CD4-positive, alpha-beta memory T cell (primary cell): ENCODE measurements at regions not wholly inside any gene's neighbourhood (a gene's known extent, or its start where the extent isn't known, plus 50 kb on each side); places are given as distances from the start of the nearest gene placed in this dataset.

Experiments
- CTCF ChIA-PET: fragments of 350-600 bp; sonication (Branson Sonifier 250); formaldehyde crosslinking; loops from one replicate; lab custom pipeline; 2021; ENCODE audit warnings: inconsistent platforms; ENCODE audit not compliant: partially characterized antibody; lab: Charles Lee
- POLR2A ChIA-PET: fragments of 350-600 bp; sonication (Branson Sonifier 250); formaldehyde crosslinking; loops from one replicate; lab custom pipeline; 2021; ENCODE audit not compliant: partially characterized antibody; lab: Charles Lee
- DNase-seq, 5 donors: peaks; one replicate each; pipeline versions ENCODE4 v3.0.0 to v3.0.0-alpha.2; 2020 to 2022; ENCODE audit warnings: mixed read lengths in 1 of 5
- H3K27ac ChIP-seq: one replicate; pipeline ENCODE4 v1.7.0; 2013; ENCODE audit warnings: low read depth, low read length
- H3K27me3 ChIP-seq: 2 replicates; pipeline ENCODE4 v1.7.0; 2013; ENCODE audit warnings: mild to moderate bottlenecking, low read length, moderate library complexity; ENCODE audit not compliant: insufficient read depth
- H3K36me3 ChIP-seq: 2 replicates; pipeline ENCODE4 v1.7.0; 2013; ENCODE audit warnings: mild to moderate bottlenecking, low read length, moderate library complexity; ENCODE audit not compliant: insufficient read depth
- H3K4me1 ChIP-seq: 2 replicates; pipeline ENCODE4 v1.7.0; 2013; ENCODE audit warnings: mild to moderate bottlenecking, low read length, moderate library complexity; ENCODE audit not compliant: insufficient read depth
- H3K4me3 ChIP-seq, 2 donors: one replicate each; pipeline ENCODE4 v1.7.0; 2013; ENCODE audit warnings: low read length in 2 of 2, mild to moderate bottlenecking in 1 of 2
- H3K9me3 ChIP-seq, 2 donors: one replicate each; pipeline ENCODE4 v1.7.0; 2013; ENCODE audit warnings: low read length in 2 of 2, control low read depth in 1 of 2; ENCODE audit not compliant: control insufficient read depth in 1 of 2
- H3K27ac Mint-ChIP-seq, 7 donors: one replicate each; pipeline ENCODE4 v1.8.0; 2020 to 2021; ENCODE audit warnings: mixed read lengths in 7 of 7, mild to moderate bottlenecking in 6 of 7, inconsistent platforms in 3 of 7, moderate library complexity in 3 of 7
- H3K27me3 Mint-ChIP-seq, 2 donors: one replicate each; pipeline ENCODE4 v1.8.0; 2020 to 2021; ENCODE audit warnings: mixed read lengths in 2 of 2
- H3K36me3 Mint-ChIP-seq, 2 donors: one replicate each; pipeline ENCODE4 v1.8.0; 2020 to 2021; ENCODE audit warnings: mixed read lengths in 2 of 2, inconsistent platforms in 1 of 2, mild to moderate bottlenecking in 1 of 2
- H3K4me1 Mint-ChIP-seq, 4 donors: one replicate each; pipeline ENCODE4 v1.8.0; 2020 to 2021; ENCODE audit warnings: mixed read lengths in 4 of 4, mild to moderate bottlenecking in 1 of 4
- H3K4me3 Mint-ChIP-seq, 8 donors: one replicate each; pipeline ENCODE4 v1.8.0; 2020 to 2021; ENCODE audit warnings: mixed read lengths in 8 of 8, mild to moderate bottlenecking in 7 of 8, moderate library complexity in 6 of 8, inconsistent platforms in 3 of 8
- H3K9me3 Mint-ChIP-seq, 8 donors: one replicate each; pipeline ENCODE4 v1.8.0; 2020 to 2021; ENCODE audit warnings: mixed read lengths in 8 of 8, mild to moderate bottlenecking in 5 of 8, inconsistent platforms in 3 of 8, moderate library complexity in 1 of 8
- intact Hi-C: fragments of 100-400 bp; cut with micrococcal nuclease; formaldehyde crosslinking; loops from one replicate; pipeline ENCODE4 v1.15.1; 2023

DNA sequence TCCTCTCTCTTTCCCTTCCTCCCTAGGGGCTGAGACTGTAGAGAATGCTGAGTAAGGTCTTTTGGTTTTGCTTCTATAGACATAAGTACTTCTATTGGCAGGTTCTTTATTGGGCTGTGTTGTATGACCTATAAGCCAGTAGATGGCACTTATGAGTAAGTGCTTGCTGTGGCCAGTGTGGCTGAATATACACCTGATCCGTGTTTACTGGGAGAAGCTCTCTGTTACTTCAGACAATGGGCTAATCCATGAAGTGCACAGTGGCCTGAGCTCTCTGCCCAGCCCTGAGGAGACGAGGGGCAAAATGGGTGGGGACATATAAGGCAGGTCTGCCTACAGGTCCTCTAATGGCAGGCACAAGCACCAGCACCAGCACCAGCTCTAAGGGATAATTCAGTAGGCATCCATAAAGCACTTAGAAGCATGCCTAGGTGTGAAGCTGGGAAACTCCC lies 610.3 kb downstream of the RNF144B start:
- ChIA-PET POLR2A (no interaction called here), CTCF (no interaction called here)
- Mint-ChIP-seq H3K9me3 (peaks cover 4 to 16% (median 8%) of the 10 kb centered on the region in 8 donors), H3K27ac (no peak overlapping the region), H3K36me3 (no peaks in the 10 kb centered on the region), H3K27me3 (no peaks in the 10 kb centered on the region), H3K4me3 (no peak overlapping the region), H3K4me1 (no peaks in the 10 kb centered on the region)
- Histone ChIP-seq H3K4me3 (no peak overlapping the region), H3K27ac (no peak overlapping the region), H3K9me3 (no peaks in the 10 kb centered on the region), H3K4me1 (no peaks in the 10 kb centered on the region), H3K27me3 (no peaks in the 10 kb centered on the region), H3K36me3 (no peaks in the 10 kb centered on the region)
- DNase-seq = no peak
- intact Hi-C loops = no loop called here

DNA sequence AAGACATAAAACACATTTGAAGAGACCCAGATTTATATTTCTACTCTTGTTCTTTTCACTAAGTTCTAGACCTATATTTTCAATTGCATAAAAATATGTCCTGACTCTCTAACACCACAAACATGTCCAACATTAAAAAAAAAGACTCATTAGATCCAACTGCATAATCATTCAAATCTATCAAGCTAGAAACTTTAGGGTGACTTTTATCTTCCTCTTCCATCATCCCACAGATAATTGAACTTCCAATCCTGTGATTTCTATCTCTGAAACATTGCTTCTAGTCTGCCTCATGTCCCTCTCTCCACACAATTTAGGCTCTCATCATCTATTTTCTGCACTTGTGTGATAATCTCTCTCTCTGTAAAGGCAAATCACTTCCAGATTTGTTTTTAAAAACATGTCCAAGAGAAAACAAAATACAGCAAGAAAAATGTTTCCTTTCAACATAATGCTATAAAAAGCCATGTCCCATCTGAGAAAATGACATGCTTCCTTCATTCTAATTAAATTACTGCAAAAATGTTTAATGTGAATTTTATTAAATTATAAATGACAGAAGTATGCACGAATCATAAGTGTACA lies 615.9 kb downstream of the RNF144B start:
- peaks cover 0 to 12% (median 5%) of the 10 kb centered on the region in 8 donors for H3K9me3 Mint-ChIP-seq
- Histone ChIP-seq H3K4me3 (no peak overlapping the region), H3K36me3 (no peaks in the 10 kb centered on the region), H3K4me1 (no peaks in the 10 kb centered on the region), H3K27ac (no peak overlapping the region), H3K9me3 (no peaks in the 10 kb centered on the region), H3K27me3 (no peaks in the 10 kb centered on the region)
- H3K4me3 Mint-ChIP-seq = no peak overlapping the region
- no peaks in the 10 kb centered on the region for H3K36me3 Mint-ChIP-seq
- intact Hi-C loops = no loop called here
- POLR2A ChIA-PET = no interaction called here
- CTCF ChIA-PET = no interaction called here
- DNase-seq = no peak
- peak overlapping the region in 1 of 7 donors; percentile 45 for H3K27ac Mint-ChIP-seq
- H3K27me3 Mint-ChIP-seq = no peaks in the 10 kb centered on the region
- H3K4me1 Mint-ChIP-seq = no peaks in the 10 kb centered on the region

DNA sequence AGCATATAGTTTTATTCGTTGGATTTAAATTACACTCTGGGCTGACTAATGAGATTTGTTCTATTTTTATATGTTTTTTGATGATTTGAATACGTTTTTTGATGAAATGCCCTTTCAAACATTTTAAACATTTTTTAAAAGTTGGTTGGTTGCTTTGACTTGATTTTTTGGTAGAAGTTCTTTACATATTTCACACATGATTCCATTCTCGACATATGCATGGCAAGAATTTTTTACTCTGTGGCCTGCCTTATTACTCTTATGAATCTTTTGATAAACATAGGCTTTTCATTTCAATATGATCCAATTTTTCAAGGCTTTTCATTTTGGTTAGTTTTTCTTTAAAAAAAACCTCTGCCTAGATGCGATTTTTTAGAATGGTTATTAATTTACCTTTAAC lies 617.0 kb downstream of the RNF144B start:
- Mint-ChIP-seq H3K36me3 (no peaks in the 10 kb centered on the region), H3K4me1 (no peaks in the 10 kb centered on the region), H3K4me3 (no peak overlapping the region), H3K27ac (no peak overlapping the region), H3K27me3 (no peaks in the 10 kb centered on the region), H3K9me3 (peaks cover 0 to 15% (median 3%) of the 10 kb centered on the region in 8 donors)
- ChIA-PET POLR2A (no interaction called here), CTCF (no interaction called here)
- no peaks in the 10 kb centered on the region for H3K9me3 ChIP-seq
- H3K27me3 ChIP-seq = no peaks in the 10 kb centered on the region
- H3K27ac ChIP-seq = no peak overlapping the region
- intact Hi-C loops = no loop called here
- H3K4me1 ChIP-seq = no peaks in the 10 kb centered on the region
- H3K36me3 ChIP-seq = no peaks in the 10 kb centered on the region
- DNase-seq = no peak
- no peak overlapping the region for H3K4me3 ChIP-seq

DNA sequence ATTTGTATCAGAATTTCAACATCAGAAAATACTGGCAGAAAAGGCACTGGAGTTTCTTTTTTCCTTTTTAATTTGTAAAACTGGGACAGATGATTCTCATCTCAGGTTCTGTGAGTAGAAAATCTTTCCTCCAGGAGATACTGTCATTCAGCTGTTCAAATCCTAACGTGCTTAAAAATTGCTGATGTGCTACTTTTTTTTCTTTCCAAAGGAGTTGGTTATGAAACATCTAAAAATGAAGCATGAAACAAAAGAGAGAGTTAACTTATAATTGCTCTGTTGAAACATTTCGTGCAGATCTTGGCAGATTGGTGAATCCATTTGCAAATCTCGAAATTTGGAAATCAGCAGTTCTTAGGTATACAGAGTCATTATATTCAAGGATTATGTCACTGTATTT lies 622.6 kb downstream of the RNF144B start:
- Histone ChIP-seq H3K4me1 (no peaks in the 10 kb centered on the region), H3K36me3 (no peaks in the 10 kb centered on the region), H3K4me3 (no peak overlapping the region), H3K27me3 (no peaks in the 10 kb centered on the region), H3K27ac (no peak overlapping the region), H3K9me3 (no peaks in the 10 kb centered on the region)
- Mint-ChIP-seq H3K4me3 (no peak overlapping the region), H3K4me1 (no peaks in the 10 kb centered on the region), H3K27me3 (no peaks in the 10 kb centered on the region), H3K9me3 (peaks cover 0 to 7% (median 3%) of the 10 kb centered on the region in 8 donors), H3K36me3 (no peaks in the 10 kb centered on the region), H3K27ac (no peak overlapping the region)
- CTCF ChIA-PET = no interaction called here
- intact Hi-C loops = no loop called here
- POLR2A ChIA-PET = no interaction called here
- no peak for DNase-seq

DNA sequence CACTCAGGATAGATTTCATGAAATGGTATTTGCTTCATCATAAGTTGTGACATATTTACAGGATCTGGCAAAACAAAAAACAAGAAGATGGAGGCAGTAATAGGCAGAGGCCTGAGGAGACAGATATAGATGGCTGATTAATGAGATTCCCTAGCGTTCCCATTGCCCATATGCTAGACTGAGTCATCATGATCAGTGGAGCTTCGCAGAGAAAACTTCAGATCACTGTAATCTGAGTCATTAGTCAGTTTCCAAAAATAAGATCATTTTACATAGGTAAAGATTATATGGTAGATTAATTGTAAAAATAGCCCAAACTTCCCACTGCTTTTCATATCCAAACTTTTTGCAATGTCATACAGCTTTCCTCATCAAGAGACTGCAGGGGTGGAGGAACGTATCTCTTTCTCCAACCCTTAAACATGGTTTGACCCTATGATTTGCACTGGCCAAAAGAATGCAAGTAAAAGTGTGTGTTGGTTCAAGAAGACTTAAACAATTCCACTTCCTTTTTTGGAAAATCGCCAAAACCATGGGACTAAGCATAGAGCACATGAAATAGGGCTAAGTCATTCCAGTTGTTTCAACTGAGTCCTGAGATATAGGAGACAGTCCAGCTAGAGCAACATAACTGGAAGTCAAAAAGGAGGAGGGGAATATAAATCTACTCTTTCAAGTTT lies 626.0 kb downstream of the RNF144B start:
- POLR2A ChIA-PET = no interaction called here
- no peak overlapping the region for H3K27ac Mint-ChIP-seq
- H3K27me3 Mint-ChIP-seq = no peaks in the 10 kb centered on the region

DNA sequence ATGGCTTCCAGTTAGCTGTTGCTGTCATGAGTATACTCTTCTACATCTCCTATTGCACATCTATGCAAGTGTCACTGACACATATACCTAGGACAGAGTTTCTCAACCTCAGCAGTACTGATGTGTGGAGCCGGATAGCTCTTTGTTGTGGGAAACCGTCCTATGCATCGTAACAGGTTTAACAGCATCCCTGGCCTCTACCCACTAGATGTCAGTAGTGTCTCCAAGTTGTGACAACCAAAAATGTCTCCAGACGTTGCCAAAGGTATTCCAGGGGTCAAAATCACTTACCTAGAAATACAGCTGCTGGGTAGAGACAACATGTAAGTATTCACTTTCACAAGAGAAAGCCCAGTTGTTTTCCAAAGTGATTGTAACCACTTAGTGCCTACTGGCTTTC lies 637.6 kb downstream of the RNF144B start:
- no peaks in the 10 kb centered on the region for H3K36me3 Mint-ChIP-seq
- ChIA-PET POLR2A (no interaction called here), CTCF (no interaction called here)
- Histone ChIP-seq H3K36me3 (no peaks in the 10 kb centered on the region), H3K4me1 (no peaks in the 10 kb centered on the region), H3K27ac (no peak overlapping the region), H3K27me3 (no peaks in the 10 kb centered on the region), H3K4me3 (no peak overlapping the region), H3K9me3 (no peaks in the 10 kb centered on the region)
- H3K4me1 Mint-ChIP-seq = no peaks in the 10 kb centered on the region
- H3K4me3 Mint-ChIP-seq = no peak overlapping the region
- no peaks in the 10 kb centered on the region for H3K27me3 Mint-ChIP-seq
- intact Hi-C loops = no loop called here
- H3K27ac Mint-ChIP-seq = no peak overlapping the region
- H3K9me3 Mint-ChIP-seq = peaks cover 0 to 8% (median 2%) of the 10 kb centered on the region in 8 donors
- no peak for DNase-seq

More for the DNA sequence above, 626.0 kb downstream of the RNF144B start:
- Histone ChIP-seq H3K27ac (no peak overlapping the region), H3K4me1 (no peaks in the 10 kb centered on the region), H3K4me3 (no peak overlapping the region), H3K27me3 (no peaks in the 10 kb centered on the region), H3K9me3 (no peaks in the 10 kb centered on the region), H3K36me3 (no peaks in the 10 kb centered on the region)
- intact Hi-C loops = no loop called here
- no peak for DNase-seq
- Mint-ChIP-seq H3K4me1 (no peaks in the 10 kb centered on the region), H3K36me3 (no peaks in the 10 kb centered on the region), H3K9me3 (peaks cover 0 to 4% (median 2%) of the 10 kb centered on the region in 8 donors), H3K4me3 (no peak overlapping the region)
- CTCF ChIA-PET = no interaction called here

DNA sequence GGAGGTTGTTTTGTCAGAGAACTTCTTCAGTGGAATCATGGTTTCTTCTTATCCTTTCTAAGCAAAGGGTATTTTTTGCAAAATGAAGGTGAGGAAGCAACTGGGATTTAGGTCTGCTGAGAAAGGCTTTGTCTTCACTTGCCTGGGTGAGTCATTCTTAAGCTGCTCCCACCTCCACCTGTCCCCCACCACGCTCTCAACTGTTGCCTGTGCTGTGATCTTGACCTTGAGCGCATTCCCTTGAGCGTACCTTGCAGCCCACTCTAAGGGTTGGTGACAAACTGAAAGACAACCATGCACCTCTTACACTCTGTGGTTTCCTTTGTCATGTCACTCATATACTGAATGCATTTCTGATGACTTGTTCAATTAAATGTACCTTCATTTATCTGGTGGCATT lies 641.1 kb downstream of the RNF144B start:
- no peak for DNase-seq
- Mint-ChIP-seq H3K9me3 (peaks cover 0 to 12% (median 5%) of the 10 kb centered on the region in 8 donors), H3K4me3 (no peak overlapping the region), H3K4me1 (no peaks in the 10 kb centered on the region), H3K27ac (no peak overlapping the region), H3K27me3 (no peaks in the 10 kb centered on the region), H3K36me3 (no peaks in the 10 kb centered on the region)
- no peaks in the 10 kb centered on the region for H3K4me1 ChIP-seq
- no peak overlapping the region for H3K27ac ChIP-seq
- no peaks in the 10 kb centered on the region for H3K9me3 ChIP-seq
- POLR2A ChIA-PET = no interaction called here
- no peaks in the 10 kb centered on the region for H3K27me3 ChIP-seq
- CTCF ChIA-PET = no interaction called here
- no peak overlapping the region for H3K4me3 ChIP-seq
- H3K36me3 ChIP-seq = no peaks in the 10 kb centered on the region
- intact Hi-C loops = no loop called here
